HG02840 (cell line): ENCODE measurements at regions not wholly inside any gene's neighbourhood (a gene's known extent, or its start where the extent isn't known, plus 50 kb on each side); places are given as distances from the start of the nearest gene placed in this dataset.

Source experiments
- ATAC-seq: cut with Tn5 transposase; IDR thresholded peaks from one replicate; pipeline ENCODE4 v1.9.1; 2021; ENCODE audit warnings: mild to moderate bottlenecking, moderate library complexity, moderate number of reproducible peaks; ENCODE audit not compliant: unreplicated experiment, low FRiP score

DNA sequence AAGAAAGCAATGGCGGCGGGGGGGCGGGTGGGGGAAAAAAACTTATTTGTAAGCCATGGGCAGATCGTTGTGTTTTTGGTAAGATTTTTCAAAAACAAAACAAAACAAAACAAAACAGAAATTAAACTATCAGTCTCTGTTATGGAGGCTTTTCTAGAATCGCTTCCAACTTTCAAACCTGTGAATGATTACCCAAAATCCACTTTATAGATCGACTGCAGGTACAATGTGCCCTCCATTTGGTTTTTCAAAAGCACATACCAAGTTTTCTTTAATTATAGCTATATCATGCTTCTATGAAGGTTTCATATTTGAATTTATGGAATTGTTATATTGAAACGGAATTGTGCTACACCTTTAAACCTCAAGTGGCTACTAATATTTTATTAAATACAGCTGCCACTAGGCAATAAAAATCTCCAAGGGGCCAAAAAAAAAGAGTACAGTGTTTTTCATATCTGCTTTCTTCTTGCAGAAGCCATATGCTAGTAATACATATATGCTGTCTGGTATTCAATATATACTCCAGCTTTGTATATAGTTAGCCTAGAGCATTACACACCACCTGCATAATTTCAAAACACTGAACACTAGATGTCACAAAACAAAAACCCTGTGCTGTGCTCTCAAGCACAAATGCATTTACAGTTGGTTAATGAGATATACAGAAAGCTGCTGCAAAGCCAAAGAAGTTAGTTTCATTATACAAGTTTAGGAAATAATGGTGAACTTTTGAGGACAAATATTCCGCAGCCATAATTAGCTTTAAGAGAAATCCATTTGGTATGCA, 683.8 kb upstream of the NR2F2 start:
- no peak for ATAC-seq

DNA sequence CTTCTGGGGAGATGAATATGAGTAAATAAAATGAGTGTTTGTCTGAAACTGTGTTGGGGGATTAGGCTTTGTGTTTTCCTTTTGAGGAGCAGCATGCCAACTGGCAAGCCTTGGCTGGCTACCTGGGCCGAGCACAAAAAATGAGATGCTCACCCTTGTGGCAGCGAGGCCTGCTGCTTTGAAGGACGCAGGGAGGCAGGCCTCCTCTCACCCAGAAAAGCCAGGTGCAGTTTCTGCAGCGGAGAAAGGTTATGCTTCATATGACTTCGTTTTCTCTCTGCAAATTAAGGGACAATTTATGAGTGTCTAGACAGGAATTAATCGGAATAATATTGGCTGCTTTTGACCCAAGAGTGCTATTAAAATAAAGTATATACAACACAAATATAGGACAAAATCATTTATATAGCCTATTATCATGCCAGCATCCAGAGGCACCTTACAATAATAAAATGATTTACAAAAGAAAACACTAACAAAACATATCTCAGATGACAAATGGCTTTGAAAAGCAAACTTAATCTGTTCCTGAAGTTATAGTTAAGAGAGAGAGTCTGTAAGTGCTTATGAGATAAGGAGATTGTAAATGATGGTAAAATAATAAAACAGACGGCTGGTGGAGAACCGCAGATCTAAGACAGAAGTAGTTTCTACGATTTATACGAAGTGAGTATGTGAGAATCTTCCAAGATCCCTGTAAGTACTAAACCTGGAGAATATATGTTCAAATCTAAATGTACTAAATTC, 682.8 kb upstream of the NR2F2 start:
- ATAC-seq, result no peak

DNA sequence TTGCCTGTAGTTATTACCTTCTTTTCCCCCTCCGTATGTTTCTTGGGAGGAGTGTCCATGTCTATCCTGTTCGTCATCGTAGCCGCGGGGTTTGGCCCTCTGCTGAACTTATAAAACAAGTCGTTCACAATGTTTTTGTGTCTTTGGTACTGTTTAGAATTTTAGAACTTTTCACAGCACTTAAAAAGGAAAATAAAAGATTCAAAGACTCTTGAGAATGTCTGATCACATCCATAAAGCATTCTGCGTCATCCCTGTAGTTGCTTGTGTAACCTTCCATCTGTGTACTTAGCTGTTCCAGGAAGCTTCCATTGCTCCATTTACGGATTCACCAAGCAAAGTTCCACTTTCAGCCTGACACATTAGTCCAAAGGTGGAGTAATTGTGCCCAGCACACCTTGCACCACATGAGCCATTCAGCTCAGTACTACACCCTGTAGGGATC, 677.1 kb upstream of the NR2F2 start:
- no peak for ATAC-seq

DNA sequence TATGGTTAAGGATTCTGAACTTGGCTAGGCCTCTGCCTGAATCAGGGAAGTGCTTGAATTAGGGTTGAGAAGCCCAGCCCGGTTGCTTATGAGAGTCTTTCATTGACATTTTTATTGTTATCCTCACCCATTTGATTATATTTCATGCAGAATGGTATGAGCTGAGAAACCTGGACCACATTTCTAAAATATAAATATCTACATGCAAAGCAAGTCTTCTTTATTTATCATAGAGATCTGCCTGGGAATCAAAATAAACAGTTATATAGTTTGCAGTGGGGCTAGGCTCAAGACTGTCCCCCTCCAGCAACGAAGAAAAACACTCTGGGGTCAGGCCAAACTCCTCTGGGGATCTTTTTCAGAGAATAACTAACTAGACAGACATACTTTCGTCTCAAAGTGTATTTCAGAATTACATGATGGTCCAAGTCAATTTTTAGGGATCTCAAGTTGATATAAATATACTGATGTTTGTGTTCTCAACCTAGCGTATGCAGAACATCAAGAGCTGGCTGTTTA, 675.4 kb upstream of the NR2F2 start:
- ATAC-seq, result no peak

DNA sequence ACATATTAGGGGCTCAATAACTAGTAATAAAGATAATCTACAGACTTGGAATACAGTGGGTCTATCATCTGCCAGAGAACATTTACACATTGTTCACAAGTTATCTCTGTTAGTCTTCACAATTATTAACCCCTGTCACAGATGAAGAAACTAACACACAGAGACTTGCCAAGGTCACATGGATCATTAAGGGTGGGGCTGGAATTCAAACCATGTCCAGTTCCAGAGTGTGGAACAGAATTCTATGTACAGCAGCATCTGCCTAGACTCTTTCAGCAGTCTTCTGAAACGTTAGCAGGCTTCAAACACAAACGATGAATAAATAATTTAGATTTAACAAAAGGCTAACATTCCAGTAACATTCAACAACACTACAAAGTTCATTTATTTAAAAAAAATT, 673.9 kb upstream of the NR2F2 start:
- ATAC-seq, result no peak

DNA sequence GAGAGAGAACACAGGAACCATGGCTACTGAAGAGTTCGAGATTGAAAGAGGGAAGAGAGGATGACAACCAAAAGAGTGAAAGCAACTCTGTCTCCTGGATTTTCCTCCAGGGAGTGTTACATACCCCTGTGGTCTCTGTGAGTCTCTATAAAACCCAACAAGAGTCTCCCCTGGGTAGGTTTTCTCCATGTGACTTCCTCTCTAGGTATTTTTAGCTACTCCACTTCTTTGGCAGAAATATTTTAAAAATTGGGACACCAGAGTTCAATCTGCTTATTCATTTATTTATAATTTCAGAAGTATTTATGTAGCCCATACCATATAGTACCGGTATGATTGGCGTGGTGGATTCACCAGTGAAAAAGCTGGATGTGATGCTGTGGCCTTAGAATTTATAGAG, 671.7 kb upstream of the NR2F2 start:
- no peak for ATAC-seq

DNA sequence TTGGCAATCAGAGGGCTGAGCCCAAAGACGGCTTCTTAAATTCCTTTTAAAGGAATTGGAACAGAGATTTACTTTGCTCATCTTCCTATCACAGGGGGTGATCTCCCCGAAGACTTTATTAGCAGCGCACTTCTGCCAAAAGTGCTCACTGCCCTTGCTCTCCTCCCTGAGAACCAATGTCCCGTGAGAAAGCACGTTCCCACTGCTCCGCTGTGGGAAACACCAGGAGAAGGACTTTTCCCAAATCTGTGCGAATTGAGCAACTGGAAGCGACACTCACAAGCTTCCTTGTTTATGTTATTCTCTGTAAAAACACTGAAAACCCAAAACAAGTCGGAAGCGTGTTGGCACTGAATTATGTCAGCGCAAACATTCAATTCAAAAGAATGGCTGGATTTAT, 670.8 kb upstream of the NR2F2 start:
- no peak for ATAC-seq

DNA sequence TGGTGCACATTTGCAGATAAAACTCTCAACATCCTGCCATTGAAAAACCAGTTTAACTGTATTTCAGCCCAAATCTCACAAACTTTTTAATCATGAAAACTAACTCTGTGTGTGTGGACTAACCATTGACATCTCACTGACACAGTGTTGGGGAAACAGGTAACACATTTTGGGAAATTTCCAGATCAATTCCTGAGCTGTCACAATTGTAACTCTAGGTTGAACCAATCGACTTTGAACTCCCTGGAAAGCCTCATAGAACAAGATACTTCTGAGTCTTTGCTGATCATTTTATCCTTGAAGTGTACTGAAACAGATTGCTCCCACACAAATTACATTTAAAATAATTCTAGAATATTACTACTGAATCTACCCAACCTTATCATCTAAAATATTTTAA, 667.9 kb upstream of the NR2F2 start:
- no peak for ATAC-seq

DNA sequence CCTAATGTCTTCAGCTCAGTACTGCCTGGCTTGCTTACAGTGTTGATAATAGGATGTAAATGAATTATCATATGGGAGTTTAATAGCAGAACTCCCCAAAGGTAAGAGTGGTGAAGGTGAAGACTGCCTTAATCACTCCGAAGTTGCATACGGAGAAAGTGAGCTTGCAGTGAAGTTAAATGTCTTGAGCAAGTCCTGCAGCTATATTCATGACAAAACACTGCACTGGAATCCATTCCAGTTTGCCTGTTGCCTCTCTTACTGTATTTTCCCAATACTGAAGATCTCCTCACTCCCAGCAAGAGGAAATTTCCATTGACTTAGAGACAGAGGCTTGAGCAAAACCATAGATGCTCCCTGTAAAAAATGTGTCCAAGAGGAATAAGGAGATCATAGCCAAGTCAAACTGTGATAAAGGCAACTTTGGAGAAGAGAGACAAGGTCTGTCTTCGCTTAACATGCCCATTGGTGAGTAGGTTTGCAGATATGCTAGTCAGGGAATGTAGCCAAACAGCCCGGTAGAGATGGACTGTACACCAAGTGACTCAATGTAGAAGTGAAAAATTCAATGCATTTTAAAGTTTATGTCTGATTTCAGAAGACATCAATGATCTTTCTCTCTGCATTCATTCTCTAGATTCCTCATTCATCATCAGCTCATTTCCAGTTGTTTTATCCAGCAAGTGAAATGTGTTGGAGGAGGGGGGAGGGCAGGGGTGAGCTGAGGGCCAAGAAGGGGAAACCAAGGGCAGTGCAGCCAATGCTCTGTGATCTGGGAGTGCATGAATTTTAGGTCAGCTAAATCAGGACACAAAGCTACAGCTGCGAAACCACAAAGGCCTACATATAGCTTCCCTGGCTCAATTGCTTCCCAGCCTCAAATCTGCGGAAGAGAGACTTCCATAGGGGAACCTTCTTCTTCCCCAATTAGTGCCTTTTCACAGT, 667.1 kb upstream of the NR2F2 start:
- ATAC-seq, result no peak

DNA sequence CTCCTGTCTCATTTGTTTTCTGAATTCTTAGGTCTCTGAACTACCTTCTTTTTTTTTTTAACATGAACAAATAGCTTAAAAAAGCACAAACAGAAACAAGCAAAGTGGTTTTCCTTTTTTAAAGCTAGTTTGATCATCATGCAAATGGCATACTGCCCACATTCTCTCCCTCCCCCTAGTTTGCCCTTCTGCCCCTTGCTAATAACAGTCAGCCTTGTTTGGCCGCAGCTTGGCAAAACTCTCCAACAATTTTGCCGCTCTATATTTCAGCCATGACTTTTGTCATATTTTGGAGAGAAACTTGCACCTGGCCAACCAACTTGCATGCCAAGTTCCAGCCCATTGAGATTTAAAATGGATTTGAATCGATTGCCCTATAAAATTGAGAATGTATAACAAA, 666.0 kb upstream of the NR2F2 start:
- ATAC-seq, result no peak

DNA sequence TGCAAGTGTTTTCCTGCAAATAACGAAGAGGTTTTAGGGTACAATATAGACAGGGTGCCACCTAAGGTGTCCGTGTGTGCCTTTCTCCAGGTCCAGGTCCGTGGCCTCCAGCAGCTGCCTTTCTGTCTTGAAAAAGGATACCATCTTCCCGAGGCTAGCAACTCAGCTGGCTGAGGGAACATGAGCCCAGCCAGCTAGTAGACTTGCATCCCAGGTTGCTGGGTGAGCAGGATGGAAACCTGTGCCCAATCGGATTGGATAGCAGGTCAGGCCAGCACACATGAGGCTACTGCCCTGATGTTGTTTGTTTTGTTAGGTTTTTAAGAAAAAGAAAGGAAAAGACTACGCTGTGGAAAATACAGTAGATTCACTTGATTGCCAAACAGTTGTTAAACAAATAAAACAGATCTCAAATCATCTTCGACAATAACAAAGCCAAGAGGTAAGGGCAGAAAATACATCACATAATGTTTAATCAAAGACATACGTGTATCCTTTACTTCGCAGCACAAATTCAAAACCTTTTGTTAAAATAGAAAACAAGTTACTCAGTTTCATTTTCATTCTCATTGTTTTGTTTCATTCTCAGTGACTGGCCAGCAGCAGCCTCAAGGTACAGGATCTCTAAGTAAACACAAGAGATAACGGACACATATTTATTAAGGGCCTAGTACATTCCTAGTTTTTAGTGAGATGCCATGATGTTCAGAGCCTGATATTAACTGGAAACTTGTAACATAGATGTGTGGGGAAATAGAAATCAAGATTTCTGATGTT, 661.2 kb upstream of the NR2F2 start:
- ATAC-seq, result no peak

DNA sequence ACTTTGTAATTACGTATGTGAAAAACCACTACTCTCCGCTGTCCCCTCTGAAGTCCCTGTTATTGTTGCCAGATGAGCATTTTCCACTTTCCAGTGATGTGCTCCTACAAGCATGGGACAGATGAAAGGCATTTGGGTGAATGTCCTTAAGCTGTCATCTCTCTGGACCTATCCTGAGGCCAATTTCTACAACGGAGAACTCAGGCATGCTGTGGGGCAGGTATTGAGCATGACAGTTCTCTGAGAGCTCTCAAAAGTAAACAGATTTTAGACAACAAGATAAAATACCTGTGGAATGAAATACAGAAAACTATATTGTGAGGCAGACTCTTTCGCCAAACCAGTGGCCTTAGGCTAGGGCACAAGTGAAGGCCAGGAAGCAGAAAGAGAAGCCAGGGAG, 656.5 kb upstream of the NR2F2 start:
- ATAC-seq, result no peak

DNA sequence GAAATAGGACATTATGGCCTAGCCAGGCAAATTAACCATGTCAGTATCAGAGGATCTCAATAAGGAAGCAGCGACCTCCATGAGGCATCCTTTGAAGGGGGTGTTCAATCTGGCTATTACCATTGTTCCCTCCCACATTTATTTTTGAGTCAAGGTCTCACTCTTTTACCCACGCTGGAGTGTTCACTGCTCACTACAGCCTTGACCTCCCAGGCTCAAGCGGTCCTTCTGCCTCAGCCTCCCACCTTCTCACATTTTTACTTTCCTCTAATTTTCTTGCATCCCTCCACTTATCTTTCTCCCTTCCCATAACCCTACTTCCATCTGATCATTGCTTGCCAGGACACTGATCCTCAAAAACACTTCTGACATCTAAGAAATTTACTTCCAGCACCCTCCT, 654.0 kb upstream of the NR2F2 start:
- ATAC-seq, result no peak

DNA sequence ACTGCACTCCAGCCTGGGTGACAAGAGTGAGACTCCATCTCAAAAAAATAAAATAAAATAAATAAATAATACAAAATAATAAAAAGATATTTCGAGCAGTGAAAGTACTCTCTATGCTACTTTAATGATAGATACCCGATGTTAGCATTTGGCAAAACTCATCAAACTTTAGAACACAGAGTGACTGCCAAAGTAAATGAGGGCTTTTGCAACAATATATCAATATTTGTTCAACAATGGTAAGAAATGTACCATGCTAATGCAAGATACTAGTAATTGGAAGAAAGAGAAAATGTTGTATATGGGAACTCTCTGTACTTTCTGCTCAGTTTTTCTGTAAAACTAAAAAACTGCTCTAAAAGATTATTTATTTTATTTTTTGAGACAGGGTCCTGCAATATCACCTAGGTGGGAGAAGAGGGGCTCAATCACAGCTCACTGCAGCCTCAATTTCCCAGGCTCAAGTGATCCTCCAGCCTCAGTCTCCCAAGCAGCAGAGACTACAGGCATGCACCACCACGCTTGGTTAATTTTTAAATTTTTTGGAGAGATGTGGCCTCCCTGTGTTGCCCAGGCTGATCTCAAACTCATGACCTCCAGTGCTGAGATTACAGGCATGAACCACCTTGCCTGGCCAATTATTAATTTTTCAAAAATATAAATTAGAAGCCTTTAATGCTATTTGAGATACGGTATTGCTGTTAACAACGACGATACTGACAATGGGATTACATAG, 650.5 kb upstream of the NR2F2 start:
- ATAC-seq, result no peak

DNA sequence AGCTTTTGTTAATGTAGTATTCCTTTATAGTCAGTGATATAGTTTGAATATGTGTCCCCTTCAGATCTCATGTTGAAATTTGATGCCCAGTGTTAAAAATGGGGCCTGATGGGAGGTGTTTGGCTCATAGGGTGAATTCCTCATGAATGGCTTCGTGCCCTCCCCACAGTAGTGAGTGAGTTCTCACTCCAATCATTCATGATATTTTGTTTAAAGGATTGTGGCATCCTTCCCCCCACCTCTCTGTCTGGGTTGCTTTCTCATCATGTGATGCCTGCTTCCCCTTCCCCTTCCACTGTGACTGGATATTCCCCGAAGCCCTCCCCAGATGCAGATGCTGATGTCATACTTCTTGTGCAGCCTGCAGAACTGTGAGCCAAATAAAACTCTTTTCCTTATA, 649.8 kb upstream of the NR2F2 start:
- ATAC-seq, result no peak

DNA sequence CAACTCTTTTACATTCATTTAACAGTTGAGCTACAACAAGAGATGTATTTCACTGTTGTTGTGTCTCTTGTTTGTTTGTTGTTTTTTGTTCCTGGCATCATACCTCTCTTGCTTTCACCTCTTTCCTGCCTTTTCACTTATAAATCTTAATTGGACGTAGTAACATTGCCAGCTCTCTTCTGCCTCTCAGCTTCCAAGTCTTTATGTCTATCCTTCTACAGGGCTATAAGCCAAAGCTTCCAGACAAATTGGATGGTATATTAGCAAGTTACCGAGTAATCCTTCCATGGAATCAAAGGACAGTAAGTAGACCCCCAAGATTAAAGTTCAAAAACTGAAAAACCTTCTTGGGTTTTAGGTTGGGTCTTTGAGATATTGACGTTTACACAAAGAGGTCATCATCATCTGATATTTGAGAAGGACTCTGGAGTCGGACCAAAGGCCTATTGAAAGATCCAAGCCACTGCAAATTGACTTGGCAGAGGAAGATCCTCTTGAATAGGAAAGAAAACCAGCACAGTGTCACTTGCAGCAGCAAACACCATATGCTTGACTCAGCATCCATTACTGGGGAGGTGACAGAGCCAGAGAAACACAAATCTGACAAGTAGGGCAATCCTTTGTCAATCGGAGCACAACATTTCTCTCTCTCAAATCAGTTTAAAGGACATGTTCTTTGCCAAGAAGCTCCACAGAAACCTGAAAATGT, 648.5 kb upstream of the NR2F2 start:
- no peak for ATAC-seq

DNA sequence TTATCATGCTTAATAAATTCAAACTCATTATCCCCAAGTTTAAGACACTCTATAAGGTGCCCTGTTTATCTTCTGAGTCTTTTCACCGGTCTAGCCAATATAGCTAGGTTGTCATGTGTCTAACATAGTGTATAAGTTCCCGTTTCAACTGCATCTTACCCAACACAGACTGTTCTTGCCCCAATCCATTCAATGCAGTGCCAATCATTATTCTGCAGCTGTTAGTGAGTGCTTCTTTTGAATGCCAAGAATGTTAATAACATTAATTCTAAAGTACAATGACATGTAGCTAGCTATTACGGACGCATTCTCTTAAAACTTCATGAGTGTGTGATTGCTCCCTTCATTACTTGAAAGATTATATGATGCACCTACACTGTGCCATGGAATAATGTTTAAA, 646.4 kb upstream of the NR2F2 start:
- no peak for ATAC-seq

DNA sequence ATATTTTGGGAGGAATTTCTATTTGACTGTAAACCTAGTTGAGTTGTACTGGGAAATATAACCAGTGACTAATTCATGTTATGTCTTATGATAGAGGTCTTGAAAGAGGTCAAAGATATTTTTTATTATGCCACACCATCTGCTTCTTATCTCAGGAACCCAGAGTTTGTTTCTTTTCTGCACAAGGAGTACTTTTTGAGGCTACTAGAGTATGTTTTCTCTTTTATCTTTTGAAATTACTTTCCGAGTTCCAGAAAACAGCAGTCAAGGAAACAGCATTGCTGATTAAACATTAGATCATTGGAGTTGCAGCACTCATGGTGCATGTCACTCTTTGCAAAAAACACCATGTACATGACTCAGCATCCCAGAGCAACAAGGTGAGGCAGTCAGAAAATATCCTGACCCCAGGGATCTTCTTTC, 645.8 kb upstream of the NR2F2 start:
- no peak for ATAC-seq

DNA sequence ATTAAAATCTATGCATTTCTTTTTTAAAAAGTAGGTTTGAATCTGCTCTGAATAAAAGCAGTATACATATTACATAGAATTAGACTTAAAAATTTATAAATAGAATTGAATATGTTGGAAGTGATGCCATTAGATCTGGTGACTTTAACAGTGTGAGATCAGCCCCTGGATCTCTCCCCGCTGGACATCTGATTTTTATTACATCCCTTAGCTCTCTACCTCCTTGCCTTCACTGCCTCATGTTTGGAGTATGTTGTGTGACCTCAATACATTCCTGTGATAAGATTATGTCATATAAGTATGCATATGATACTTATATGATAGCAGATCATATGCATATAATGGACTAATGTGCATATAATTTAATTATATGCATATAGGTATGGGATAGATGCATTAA, 643.4 kb upstream of the NR2F2 start:
- ATAC-seq, result no peak
